Smooth muscle cell (in vitro differentiated cells): ENCODE measurements at regions not wholly inside any gene's neighbourhood (a gene's known extent, or its start where the extent isn't known, plus 50 kb on each side); places are given as distances from the start of the nearest gene placed in this dataset.

Source experiments
- DNase-seq: peaks from one replicate; lab custom pipeline; 2025; ENCODE audit not compliant: unreplicated experiment; lab: John Stamatoyannopoulos, UW
- H2AFZ ChIP-seq: fragments of 200-600 bp; sonication (generic); 2 replicates; pipeline ENCODE4 v1.6.0; 2016; ENCODE audit warnings: antibody characterized with exemption, low read depth, mild to moderate bottlenecking
- H3F3A ChIP-seq: fragments of 200-600 bp; sonication (generic); 2 replicates; pipeline ENCODE4 v1.6.0; 2017; ENCODE audit warnings: antibody characterized with exemption, low read depth
- H3K27ac ChIP-seq: fragments of 200-600 bp; sonication (generic); 2 replicates; pipeline ENCODE4 v1.5.1; 2016; ENCODE audit warnings: low read depth, mild to moderate bottlenecking
- H3K27me3 ChIP-seq: fragments of 200-600 bp; sonication (generic); 2 replicates; pipeline ENCODE4 v1.6.1; 2016; ENCODE audit warnings: low read depth, mild to moderate bottlenecking
- H3K36me3 ChIP-seq: fragments of 200-600 bp; sonication (generic); 2 replicates; pipeline ENCODE4 v1.5.1; 2016; ENCODE audit warnings: low read depth
- H3K4me1 ChIP-seq: fragments of 200-600 bp; sonication (generic); 2 replicates; pipeline ENCODE4 v1.5.1; 2016; ENCODE audit warnings: low read depth
- H3K4me2 ChIP-seq: fragments of 200-600 bp; sonication (generic); 2 replicates; pipeline ENCODE4 v1.6.0; 2016; ENCODE audit warnings: mild to moderate bottlenecking
- H3K4me3 ChIP-seq: fragments of 200-600 bp; sonication (generic); 2 replicates; pipeline ENCODE4 v1.5.1; 2016; ENCODE audit warnings: mild to moderate bottlenecking
- H3K79me2 ChIP-seq: fragments of 200-600 bp; sonication (generic); 2 replicates; pipeline ENCODE4 v1.6.0; 2016; ENCODE audit warnings: low read depth, mild to moderate bottlenecking
- H3K9ac ChIP-seq: fragments of 200-600 bp; sonication (generic); 2 replicates; pipeline ENCODE4 v1.6.0; 2016; ENCODE audit warnings: low read depth
- H3K9me3 ChIP-seq: fragments of 200-600 bp; sonication (generic); replicated peaks from 2 replicates; pipeline ENCODE4 v1.5.1; 2016; ENCODE audit warnings: low read depth
- H4K20me1 ChIP-seq: fragments of 200-600 bp; sonication (generic); 2 replicates; pipeline ENCODE4 v1.6.0; 2016; ENCODE audit warnings: low read depth
- CTCF ChIP-seq: fragments of 200-600 bp; sonication (generic); IDR thresholded peaks from 2 replicates; pipeline ENCODE4 v1.5.1; 2017; ENCODE audit warnings: borderline replicate concordance, mild to moderate bottlenecking, antibody characterized with exemption; ENCODE audit not compliant: insufficient read depth, poor library complexity, severe bottlenecking
- WGBS: methylation state at CpG from one replicate; pipeline ENCODE4 v1.1.7; 2016; ENCODE audit warnings: low lambda C conversion rate; 5-methylcytosine and 5-hydroxymethylcytosine counted together

GRCh38 chr18:56517761-56518160 lies 120.6 kb downstream of the TXNL1 start:
- H4K20me1 ChIP-seq = no peaks in the 10 kb centered on the region
- H3K4me2 ChIP-seq = no peak overlapping the region
- 96% methylated on average over 9 of the region's 9 CpGs for WGBS
- H3K36me3 ChIP-seq = no peaks in the 10 kb centered on the region
- no peak overlapping the region for H3K27ac ChIP-seq
- H3K4me3 ChIP-seq = no peak overlapping the region
- TF ChIP-seq CTCF = no peak
- H3K79me2 ChIP-seq = no peaks in the 10 kb centered on the region
- H3K9ac ChIP-seq = no peak overlapping the region
- H3K27me3 ChIP-seq = no peaks in the 10 kb centered on the region
- H3K9me3 ChIP-seq = no peaks in the 10 kb centered on the region
- H3K4me1 ChIP-seq = no peaks in the 10 kb centered on the region
- no peaks in the 10 kb centered on the region for H3F3A ChIP-seq
- no peak for DNase-seq
- H2AFZ ChIP-seq = no peak overlapping the region

- 92% methylated on average over 4 of the region's 4 CpGs for WGBS
Observed at GRCh38 chr18:56517196-56517595, 121.2 kb downstream of the TXNL1 start.

GRCh38 chr18:56516789-56517188 lies 121.6 kb downstream of the TXNL1 start:
- Histone ChIP-seq H3K9ac (no peak overlapping the region), H3K36me3 (no peaks in the 10 kb centered on the region), H3F3A (no peaks in the 10 kb centered on the region), H3K4me3 (no peak overlapping the region), H3K79me2 (no peaks in the 10 kb centered on the region), H2AFZ (no peak overlapping the region), H3K27me3 (no peaks in the 10 kb centered on the region), H3K4me2 (no peak overlapping the region), H3K9me3 (no peaks in the 10 kb centered on the region), H3K27ac (no peak overlapping the region), H4K20me1 (no peaks in the 10 kb centered on the region), H3K4me1 (no peaks in the 10 kb centered on the region)
- no peak for TF ChIP-seq CTCF
- DNase-seq = no peak
- WGBS = 74% methylated on average over 4 of the region's 4 CpGs

More at GRCh38 chr18:56517196-56517595, 121.2 kb downstream of the TXNL1 start:
- no peaks in the 10 kb centered on the region for H4K20me1 ChIP-seq
- H3K27me3 ChIP-seq = no peaks in the 10 kb centered on the region
- no peaks in the 10 kb centered on the region for H3K79me2 ChIP-seq
- H3K9me3 ChIP-seq = no peaks in the 10 kb centered on the region
- no peaks in the 10 kb centered on the region for H3F3A ChIP-seq
- H3K4me1 ChIP-seq = no peaks in the 10 kb centered on the region
- no peak overlapping the region for H3K4me3 ChIP-seq
- no peak for DNase-seq
- H3K27ac ChIP-seq = no peak overlapping the region
- no peak overlapping the region for H2AFZ ChIP-seq
- H3K36me3 ChIP-seq = no peaks in the 10 kb centered on the region
- H3K9ac ChIP-seq = no peak overlapping the region
- TF ChIP-seq CTCF = no peak
- no peak overlapping the region for H3K4me2 ChIP-seq

GRCh38 chr18:56515522-56515921 lies 122.9 kb downstream of the TXNL1 start:
- no peak overlapping the region for H2AFZ ChIP-seq
- no peaks in the 10 kb centered on the region for H3K27me3 ChIP-seq
- no peak for TF ChIP-seq CTCF
- DNase-seq = no peak
- H3K4me2 ChIP-seq = no peak overlapping the region
- H3K27ac ChIP-seq = no peak overlapping the region
- no peak overlapping the region for H3K9ac ChIP-seq
- no peaks in the 10 kb centered on the region for H3K4me1 ChIP-seq
- no peaks in the 10 kb centered on the region for H3K9me3 ChIP-seq
- H3K4me3 ChIP-seq = no peak overlapping the region
- H3K36me3 ChIP-seq = no peaks in the 10 kb centered on the region
- H3F3A ChIP-seq = no peaks in the 10 kb centered on the region
- WGBS = 90% methylated on average over 3 of the region's 3 CpGs
- H4K20me1 ChIP-seq = no peaks in the 10 kb centered on the region
- no peaks in the 10 kb centered on the region for H3K79me2 ChIP-seq
